MCF 10A (cell line): ENCODE measurements at regions not wholly inside any gene's neighbourhood (a gene's known extent, or its start where the extent isn't known, plus 50 kb on each side); places are given as distances from the start of the nearest gene placed in this dataset.
A peak's percentile ranks its signal among the peaks of the same experiment; 100 is the strongest.

ENCODE experiments used
- BruUV-seq: library from RNA; stranded (reverse); fragments of 400-500 nt; replicated peaks from 2 replicates; lab custom pipeline; 2021; lab: Mats Ljungman, UMichigan
- CTCF ChIA-PET: fragments of 300-600 bp; sonication (Branson Sonifier 250); formaldehyde crosslinking; extraction: SDS; loops from one replicate; lab custom pipeline; 2021; ENCODE audit warnings: antibody characterized with exemption, inconsistent platforms; lab: Yijun Ruan, JAX
- POLR2A ChIA-PET: fragments of 300-600, 350-650 bp; sonication (Branson Sonifier 250); formaldehyde crosslinking; extraction: SDS; loops from one replicate; lab custom pipeline; 2020; ENCODE audit warnings: antibody characterized with exemption, inconsistent platforms; lab: Yijun Ruan, JAX
- DNase-seq: peaks from one replicate; pipeline ENCODE4 v3.0.0-alpha.2; 2018; ENCODE audit not compliant: unreplicated experiment
- H3K27ac Mint-ChIP-seq: one replicate; pipeline ENCODE4 v1.8.0; 2022; ENCODE audit warnings: mild to moderate bottlenecking, low read depth, mixed read lengths; ENCODE audit not compliant: unreplicated experiment
- H3K27me3 Mint-ChIP-seq: one replicate; pipeline ENCODE4 v1.8.0; 2022; ENCODE audit warnings: mixed read lengths; ENCODE audit not compliant: insufficient read depth, unreplicated experiment
- H3K36me3 Mint-ChIP-seq: one replicate; pipeline ENCODE4 v1.8.0; 2022; ENCODE audit warnings: mild to moderate bottlenecking, moderate library complexity, mixed read lengths; ENCODE audit not compliant: insufficient read depth, unreplicated experiment
- H3K4me1 Mint-ChIP-seq: one replicate; pipeline ENCODE4 v1.8.0; 2022; ENCODE audit warnings: mixed read lengths; ENCODE audit not compliant: insufficient read depth, unreplicated experiment
- H3K4me3 Mint-ChIP-seq: one replicate; pipeline ENCODE4 v1.8.0; 2022; ENCODE audit warnings: mild to moderate bottlenecking, moderate library complexity, mixed read lengths; ENCODE audit not compliant: unreplicated experiment
- H3K9me3 Mint-ChIP-seq: one replicate; pipeline ENCODE4 v1.8.0; 2022; ENCODE audit warnings: mixed read lengths; ENCODE audit not compliant: unreplicated experiment
- CTCF ChIP-seq: fragments of 200-600 bp; IDR thresholded peaks from one replicate; pipeline ENCODE4 v1.8.0; 2022; ENCODE audit warnings: antibody characterized with exemption, mild to moderate bottlenecking; ENCODE audit not compliant: unreplicated experiment
- intact Hi-C: fragments of 100-400 bp; cut with micrococcal nuclease; formaldehyde crosslinking; loops from 2 replicates; pipeline ENCODE4 v1.14.1; 2022

- H3K27me3 Mint-ChIP-seq: no peaks in the 10 kb centered on the region
- no peak overlapping the region for H3K4me3 Mint-ChIP-seq
- no peaks in the 10 kb centered on the region for H3K9me3 Mint-ChIP-seq
- H3K27ac Mint-ChIP-seq: no peak overlapping the region
- H3K4me1 Mint-ChIP-seq: peaks cover 5% of the 10 kb centered on the region
- intact Hi-C loops: no loop called here
- no peak for DNase-seq
- POLR2A ChIA-PET: no interaction called here
- TF ChIP-seq CTCF: no peak
- H3K36me3 Mint-ChIP-seq: peaks cover 9% of the 10 kb centered on the region
- CTCF ChIA-PET: no interaction called here
- BruUV-seq: no TSS peak
Measured at GRCh38 chr3:113104357-113105092, 106.8 kb upstream of the BOC start.

GRCh38 chr3:113105093-113105449 lies 106.3 kb upstream of the BOC start:
- Mint-ChIP-seq H3K36me3 (peaks cover 13% of the 10 kb centered on the region), H3K4me3 (no peak overlapping the region), H3K27ac (no peak overlapping the region), H3K27me3 (no peaks in the 10 kb centered on the region), H3K9me3 (no peaks in the 10 kb centered on the region), H3K4me1 (peaks cover 5% of the 10 kb centered on the region)
- ChIA-PET CTCF (no interaction called here), POLR2A (no interaction called here)
- DNase-seq: no peak
- intact Hi-C loops: no loop called here
- no TSS peak for BruUV-seq
- TF ChIP-seq CTCF: no peak

DNA sequence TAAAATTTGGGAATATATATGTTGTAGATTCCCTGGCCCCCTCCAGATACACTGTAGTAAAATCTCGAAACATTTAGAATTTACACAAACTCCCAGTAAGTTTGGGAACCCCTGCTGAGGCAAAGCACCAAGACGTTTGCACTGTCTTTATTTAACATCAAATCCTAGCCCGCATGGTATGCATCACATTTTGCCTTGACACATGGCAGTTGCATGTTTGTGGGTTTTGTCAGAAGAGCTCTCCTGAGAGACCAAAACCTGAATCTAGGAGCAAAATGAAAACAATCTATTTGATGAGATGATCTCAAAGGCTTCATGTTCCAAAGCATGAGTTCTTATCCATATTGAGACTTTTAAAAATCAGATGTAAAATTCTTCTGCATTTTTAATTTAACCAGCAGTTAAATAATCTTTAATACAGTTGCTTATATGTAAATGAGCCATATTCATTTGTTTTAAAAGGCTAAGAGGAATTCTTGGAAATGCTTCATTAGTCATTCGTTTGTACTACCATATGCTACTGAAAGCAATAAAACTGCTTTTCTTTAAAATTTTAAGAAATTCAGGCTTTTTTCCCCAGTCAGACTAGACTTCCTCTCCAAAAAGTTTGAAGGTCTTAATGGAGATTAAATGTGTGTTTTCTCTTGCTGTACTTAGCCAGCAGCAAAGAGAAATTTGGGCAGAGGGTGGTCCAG lies 105.2 kb upstream of the BOC start:
- Mint-ChIP-seq H3K4me3 (no peak overlapping the region), H3K36me3 (peaks cover 13% of the 10 kb centered on the region), H3K27ac (no peak overlapping the region), H3K4me1 (peaks cover 12% of the 10 kb centered on the region), H3K9me3 (no peaks in the 10 kb centered on the region), H3K27me3 (no peaks in the 10 kb centered on the region)
- ChIA-PET POLR2A (no interaction called here), CTCF (no interaction called here)
- intact Hi-C loops: no loop called here
- no peak for DNase-seq
- no TSS peak for BruUV-seq
- no peak for TF ChIP-seq CTCF

DNA sequence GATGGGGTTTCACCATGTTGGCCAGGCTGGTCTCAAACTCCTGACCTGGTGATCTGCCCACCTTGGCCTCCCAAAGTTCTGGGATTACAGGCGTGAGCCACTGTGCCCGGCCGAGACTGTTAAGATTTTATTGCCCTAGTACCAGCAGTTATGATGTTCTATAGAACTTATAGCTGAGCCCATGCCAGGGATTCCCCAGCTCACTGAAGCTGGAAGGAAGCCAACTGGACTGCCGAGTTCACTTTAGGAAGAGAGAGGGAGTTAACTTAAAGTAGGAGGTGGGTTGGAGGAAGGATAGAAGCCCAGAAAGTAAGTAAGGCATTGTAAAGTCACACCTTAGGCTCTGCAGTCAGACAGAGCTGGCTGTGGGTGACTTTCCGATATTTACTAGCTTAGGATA lies 101.1 kb upstream of the BOC start:
- H3K27ac Mint-ChIP-seq: peak overlapping the region; percentile 29

More for the DNA sequence above, 101.1 kb upstream of the BOC start:
- Mint-ChIP-seq H3K4me1 (peaks cover 11% of the 10 kb centered on the region), H3K27me3 (no peaks in the 10 kb centered on the region), H3K9me3 (no peaks in the 10 kb centered on the region), H3K4me3 (no peak overlapping the region), H3K36me3 (peaks cover 6% of the 10 kb centered on the region)
- ChIA-PET CTCF (interaction anchor here (0.7 kb wide), 2 partner anchors 16 to 25 kb away, joined by 3 to 4 read pairs; no protein-coding TSS in a partner anchor), POLR2A (interaction anchor here (1.3 kb wide), 1 partner anchor 9 kb away, joined by 4 read pairs; no protein-coding TSS in a partner anchor)
- TF ChIP-seq CTCF: no peak
- BruUV-seq: no TSS peak
- DNase-seq: peak; percentile 32
- intact Hi-C loops: no loop called here
